Esophagus muscularis mucosa (tissue), 3 donors: ENCODE measurements at regions not wholly inside any gene's neighbourhood (a gene's known extent, or its start where the extent isn't known, plus 50 kb on each side); places are given as distances from the start of the nearest gene placed in this dataset.

Experiments used
- POLR2A ChIP-seq: fragments of 450-650 bp; IDR thresholded peaks from one replicate; pipeline ENCODE4 v1.6.1; 2017; ENCODE audit warnings: antibody characterized with exemption, moderate library complexity, mild to moderate bottlenecking, low read depth
- TF ChIP-seq, protein P1 (sequence below), 3 experiments: fragments of 200-600 bp in 2 of 3; fragments of 450-650 bp in 1 of 3; sonication (generic) in 2 of 3; IDR thresholded peaks; one replicate each; pipeline ENCODE4 v1.5.1; 2017 to 2019; ENCODE audit warnings: antibody characterized with exemption in 3 of 3, mild to moderate bottlenecking in 2 of 3, moderate library complexity in 1 of 3

DNA sequence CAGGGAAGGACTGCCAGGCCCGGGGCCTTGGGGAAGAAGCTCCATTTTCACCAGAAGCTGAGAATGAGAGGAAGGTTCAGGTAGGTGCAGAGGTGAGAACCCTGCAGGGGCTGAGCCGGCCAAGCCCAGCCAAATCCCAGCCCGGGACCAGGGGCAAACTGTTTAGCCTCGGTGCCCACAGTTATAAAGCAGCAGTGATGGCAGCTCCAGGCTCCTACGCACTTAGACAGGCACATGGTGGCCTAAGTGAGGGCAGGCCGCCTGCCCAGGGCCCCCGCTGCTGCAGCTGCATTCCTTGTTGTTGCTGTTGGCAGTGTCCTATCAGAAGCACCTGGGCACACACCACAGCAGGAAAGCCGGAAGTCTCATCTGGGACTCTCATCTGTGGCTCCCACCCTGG lies 159.9 kb upstream of the FOXD4L5 start:
- TF ChIP-seq, protein P1, sequence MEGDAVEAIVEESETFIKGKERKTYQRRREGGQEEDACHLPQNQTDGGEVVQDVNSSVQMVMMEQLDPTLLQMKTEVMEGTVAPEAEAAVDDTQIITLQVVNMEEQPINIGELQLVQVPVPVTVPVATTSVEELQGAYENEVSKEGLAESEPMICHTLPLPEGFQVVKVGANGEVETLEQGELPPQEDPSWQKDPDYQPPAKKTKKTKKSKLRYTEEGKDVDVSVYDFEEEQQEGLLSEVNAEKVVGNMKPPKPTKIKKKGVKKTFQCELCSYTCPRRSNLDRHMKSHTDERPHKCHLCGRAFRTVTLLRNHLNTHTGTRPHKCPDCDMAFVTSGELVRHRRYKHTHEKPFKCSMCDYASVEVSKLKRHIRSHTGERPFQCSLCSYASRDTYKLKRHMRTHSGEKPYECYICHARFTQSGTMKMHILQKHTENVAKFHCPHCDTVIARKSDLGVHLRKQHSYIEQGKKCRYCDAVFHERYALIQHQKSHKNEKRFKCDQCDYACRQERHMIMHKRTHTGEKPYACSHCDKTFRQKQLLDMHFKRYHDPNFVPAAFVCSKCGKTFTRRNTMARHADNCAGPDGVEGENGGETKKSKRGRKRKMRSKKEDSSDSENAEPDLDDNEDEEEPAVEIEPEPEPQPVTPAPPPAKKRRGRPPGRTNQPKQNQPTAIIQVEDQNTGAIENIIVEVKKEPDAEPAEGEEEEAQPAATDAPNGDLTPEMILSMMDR (IDR thresholded peaks at IDR 0.05), result no peak
- TF ChIP-seq POLR2A, result no peak
